Glomerular visceral epithelial cell (primary cell): ENCODE measurements at regions not wholly inside any gene's neighbourhood (a gene's known extent, or its start where the extent isn't known, plus 50 kb on each side); places are given as distances from the start of the nearest gene placed in this dataset.
A peak's percentile ranks its signal among the peaks of the same experiment; 100 is the strongest.
"Not testable (repeated sequence)": the region's sequence is repeated elsewhere in the genome, so short reads cannot be mapped to it uniquely, and the experiment has no call there.

Source experiments
- DNase-seq: peaks from one replicate; pipeline ENCODE4 v3.0.0-alpha.2; 2016; ENCODE audit errors: extremely low spot score

DNA sequence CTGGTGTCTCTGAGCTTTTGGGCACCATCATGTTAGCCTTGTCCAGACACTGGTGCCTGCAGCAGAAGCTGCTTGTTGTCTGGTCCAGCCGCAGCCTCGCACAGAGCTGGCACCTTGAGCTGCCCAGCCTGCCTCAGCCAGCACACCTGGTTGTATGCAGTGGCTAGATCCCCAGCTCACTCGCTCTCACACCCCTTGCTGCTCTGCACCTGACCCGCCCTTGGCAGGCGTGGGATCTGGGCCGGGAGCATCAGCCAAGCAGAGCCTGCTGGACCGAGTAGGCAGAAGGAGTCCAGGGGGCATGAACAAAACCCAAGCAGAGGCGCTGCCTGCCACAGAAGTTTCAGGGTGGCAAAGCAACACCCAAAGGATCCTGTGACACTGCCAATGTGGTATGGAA is 79.7 kb upstream of the ITGB1 start:
- no peak for DNase-seq

DNA sequence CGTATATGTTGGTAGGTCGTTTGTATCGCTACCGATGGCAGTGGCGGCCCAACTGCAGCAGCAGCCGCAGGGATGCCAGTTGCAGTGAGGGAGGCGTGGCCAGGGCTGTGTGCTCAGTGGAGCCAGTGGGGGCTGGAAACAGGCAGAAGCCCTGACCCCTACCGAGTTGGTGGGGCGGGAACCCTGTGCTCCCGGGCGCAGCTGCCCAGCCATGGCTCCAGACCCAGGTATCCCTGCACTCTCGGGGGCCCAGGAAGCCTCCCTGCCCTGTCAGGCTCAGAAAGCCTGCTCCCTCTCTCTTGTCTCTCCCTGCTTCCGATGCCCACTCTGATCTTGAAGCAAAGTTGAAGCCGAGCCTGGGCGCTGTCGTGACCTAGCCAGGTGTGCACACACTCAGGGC is 78.6 kb upstream of the ITGB1 start:
- DNase-seq = no peak

DNA sequence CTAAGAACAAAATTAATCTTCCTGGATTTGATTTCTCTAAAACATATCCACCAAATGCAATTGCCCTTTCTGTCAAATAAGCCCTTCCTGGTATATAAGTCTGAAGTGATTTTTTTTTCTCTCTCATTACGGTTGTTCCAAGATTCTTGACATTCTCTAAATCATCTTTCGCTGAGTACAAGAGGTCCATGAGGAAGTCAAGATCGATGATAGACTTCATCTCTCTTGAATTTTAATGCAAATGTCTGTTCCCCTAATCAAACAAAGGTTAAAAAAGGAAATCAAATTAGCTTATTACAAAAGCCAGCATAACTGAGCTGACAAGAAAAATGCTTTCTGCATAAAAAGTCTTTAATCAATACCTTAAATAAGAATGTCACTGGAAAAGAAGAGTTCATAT is 77.4 kb upstream of the ITGB1 start:
- no peak for DNase-seq

DNA sequence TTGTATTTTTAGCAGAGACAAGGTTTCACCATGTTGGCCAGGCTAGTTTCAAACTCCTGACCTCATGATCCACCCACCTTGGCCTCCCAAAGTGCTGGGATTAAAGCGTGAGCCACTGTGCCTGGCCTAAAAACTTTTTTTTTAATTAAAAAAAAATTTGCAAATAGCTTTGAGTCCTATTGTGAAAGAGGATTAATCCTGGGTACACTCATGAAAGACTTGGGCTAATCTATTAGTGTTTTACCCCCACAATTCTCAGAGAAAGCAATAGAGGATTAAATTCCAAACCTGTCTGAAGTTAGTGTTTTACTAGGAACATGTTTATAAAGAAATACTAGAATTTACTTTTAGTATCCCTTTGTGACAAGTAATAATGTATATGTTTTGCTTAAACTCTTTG is 76.9 kb upstream of the ITGB1 start:
- DNase-seq = no peak

DNA sequence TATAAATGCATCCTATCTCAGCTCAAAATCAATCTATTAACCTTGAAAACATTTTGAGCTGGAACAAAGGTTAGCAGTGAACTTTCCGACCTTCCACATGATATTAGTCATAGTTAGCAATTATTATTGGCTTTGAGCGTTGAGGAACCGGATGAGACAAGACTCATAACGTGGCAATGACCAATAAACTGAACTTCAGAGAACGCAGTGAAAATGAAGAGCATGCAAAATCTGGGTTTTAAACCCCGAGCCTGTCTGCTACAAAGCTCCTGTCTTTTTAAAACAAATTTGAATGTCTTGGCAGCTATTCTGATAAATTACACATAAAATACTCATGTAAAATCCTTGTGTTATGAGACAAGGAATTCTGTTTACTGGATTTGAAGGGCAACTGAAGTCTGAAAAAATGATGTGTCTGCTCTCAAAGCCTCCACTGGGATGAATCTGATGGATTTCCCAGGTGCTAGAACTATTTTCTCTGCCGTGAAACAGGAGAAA is 74.7 kb upstream of the ITGB1 start:
- DNase-seq = peak; percentile 22

DNA sequence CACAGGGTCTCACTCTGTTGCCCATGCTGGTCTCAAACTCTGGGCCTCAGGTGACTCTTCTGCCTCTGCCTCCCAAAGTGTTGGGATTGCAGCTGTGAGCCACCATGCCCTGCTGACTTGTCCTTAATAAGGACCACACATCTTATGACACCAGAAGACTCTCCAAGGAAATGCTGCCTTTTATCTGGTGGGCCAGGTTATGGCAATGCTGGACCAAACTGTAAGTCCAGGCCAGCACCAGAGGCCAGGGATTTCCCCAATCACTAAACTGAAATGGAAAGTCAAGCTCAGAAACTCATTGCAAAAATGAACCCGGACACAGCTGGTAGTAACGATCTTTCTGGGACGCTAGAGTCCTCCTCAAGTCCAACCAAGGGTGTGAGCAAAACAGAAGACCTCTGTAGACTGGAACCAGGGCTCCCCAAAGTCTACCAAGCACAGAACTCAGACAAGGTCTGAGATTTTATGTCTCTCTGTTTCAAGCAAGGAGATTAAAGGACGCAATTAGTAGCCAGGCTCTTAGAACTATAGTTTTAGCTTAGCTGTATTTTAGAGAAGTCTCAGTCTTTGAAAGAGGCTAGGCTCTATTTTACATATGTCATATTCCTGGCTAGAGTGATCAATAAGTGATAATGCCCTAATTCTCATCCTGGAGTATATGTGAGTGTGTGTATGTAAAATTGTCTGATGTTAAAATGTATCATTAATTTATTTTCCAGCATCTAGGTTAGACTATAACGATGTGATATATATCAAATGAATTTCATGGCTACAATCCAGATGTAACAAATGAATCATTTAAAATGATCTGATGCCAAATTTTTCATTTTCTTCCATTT is 74.0 kb upstream of the ITGB1 start:
- no peak for DNase-seq

DNA sequence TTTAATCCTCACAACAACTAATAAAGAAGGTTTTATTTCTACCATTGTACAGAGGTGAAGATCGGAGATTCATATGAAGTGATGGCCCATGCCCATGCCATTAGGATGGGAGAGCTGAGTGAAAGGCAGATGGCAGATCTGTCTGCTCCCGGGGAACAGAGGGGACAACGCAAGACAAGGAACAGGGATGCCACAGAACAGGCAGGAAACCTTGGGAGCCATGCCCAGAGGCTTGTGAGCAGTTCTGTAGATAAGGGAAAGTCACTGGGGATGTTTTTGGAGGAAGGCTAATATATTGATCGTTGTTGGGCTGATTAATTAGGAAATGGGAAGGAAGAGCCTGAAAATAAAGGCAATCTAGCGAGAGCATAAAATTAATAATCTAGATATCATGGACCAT is 73.1 kb upstream of the ITGB1 start:
- no peak for DNase-seq

DNA sequence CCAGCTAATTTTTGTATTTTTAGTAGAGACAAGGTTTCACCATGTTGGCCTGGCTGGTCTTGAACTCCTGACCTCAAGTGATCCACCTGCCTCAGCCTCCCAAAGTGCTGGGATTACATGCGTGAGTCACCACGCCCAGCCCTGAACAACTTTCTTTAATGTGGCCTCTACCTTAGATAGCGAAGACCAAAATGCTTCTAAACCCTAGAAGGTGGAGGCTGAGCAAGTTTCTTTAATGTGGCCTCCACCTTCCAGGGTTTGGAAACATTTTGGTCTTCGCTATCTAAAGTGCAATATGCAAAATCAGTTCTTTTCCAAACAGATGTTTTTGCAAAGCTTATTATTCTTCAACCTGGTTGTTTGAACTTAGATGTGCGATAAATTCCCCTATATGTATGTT is 70.5 kb upstream of the ITGB1 start:
- not testable (repeated sequence) for DNase-seq

DNA sequence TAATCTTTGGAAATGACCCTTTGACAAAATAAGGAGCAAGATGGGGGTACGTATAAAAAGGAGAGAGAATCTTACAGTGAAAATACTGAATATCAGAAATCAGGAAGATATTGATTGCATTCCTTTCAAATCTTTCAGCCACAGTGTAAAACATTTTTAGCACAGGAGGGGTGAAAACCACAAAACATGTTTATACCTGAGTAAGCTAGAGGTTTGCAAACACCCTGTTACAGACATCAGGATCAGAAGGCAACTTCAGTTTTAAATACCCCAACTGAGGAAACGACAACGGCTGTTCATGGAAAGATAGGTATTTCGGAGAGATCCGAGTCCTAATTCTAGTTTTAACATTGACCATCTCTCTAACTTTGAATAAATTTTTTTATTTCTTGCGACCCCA is 69.1 kb upstream of the ITGB1 start:
- no peak for DNase-seq

DNA sequence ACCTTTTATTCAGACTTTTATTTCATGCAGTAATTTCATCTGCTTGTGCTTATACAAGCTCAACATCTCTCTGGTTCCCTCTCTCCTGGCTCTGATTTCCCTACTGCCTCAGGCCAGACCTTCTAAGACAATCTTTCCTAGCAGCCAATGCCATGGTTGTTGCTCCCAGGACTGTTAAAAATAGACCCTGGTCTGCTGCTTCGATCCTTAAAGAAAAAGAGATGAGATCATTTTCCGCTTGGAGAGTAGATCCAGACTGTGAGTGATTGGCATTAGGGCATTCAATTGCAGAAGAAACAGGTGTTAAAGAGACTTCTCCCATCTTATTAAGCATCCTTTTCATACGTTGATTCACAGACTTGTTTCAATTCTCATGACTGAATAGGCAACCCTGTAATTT is 68.4 kb upstream of the ITGB1 start:
- DNase-seq = no peak

DNA sequence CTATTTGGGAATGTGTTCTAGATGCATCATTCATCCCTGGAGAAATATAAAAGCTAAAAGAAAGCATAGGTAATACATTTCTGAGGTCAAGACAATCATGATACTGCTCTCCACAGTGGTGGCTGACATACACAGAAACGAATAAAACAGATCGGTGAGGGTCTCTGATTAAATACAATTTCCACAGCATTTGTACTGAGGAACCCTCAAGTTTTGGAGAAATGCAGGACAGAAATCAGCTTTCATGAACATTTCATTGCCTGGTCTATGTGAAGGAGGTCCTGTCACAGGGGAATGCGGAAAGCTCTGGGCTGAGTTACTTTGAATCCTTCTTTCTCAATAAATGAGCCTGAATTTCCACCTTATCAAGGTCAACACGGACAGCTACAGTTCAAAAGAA is 67.9 kb upstream of the ITGB1 start:
- no peak for DNase-seq

DNA sequence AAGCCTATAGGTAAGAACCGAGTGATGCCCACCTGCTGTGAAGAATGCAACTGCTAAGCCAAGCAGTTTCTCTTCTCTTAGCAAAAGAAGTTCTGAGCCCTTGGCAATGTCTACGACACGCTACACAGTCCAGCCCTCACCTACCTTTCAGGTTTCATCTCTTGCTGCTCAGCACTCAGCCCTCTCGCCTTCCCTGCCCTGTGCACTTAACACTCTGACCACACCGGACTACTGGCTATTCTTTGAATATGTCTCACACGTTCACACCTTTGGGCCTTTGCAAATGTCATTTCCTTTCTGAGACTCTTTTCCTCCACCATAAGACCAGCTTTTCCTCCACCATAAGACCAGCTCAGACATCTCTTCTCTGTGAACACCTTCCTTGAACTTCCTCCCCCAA is 67.0 kb upstream of the ITGB1 start:
- DNase-seq = no peak

DNA sequence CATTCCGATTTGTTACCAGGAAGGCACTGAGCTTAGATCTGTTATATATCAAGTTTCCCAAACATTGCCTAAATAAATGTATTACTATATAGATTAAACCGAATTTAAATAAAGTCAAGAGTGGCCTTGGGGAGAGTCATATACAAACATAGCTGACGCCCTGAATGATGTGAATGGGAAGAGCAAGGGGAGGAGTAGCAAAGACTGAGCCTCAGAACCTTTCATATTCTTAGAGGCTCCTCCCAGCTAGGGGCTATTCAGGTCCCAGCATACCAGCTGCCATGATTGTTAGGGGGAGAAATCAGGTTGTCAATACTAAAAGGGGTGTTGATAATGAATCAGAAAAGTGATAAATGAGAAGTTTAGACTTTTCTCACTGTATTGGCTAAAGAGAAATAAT is 64.7 kb upstream of the ITGB1 start:
- no peak for DNase-seq

DNA sequence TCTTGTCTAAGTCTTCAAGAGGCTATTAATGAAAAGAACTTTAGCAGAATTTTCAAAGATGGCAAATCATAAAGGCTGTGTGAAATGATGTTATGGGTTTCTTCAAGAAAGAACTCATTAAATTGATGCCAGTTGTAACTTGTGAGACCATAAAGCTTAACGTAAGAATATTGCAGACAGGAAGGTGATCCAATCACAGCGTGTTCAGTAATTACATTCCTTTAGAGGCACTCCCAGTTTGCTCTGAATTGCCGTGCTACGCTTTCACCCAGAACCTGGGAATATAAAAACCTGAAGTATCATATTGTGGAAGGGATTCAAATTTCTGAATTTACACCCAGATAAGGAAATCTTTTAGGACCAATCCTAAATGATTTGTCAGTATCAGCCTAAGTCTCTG is 64.1 kb upstream of the ITGB1 start:
- no peak for DNase-seq

DNA sequence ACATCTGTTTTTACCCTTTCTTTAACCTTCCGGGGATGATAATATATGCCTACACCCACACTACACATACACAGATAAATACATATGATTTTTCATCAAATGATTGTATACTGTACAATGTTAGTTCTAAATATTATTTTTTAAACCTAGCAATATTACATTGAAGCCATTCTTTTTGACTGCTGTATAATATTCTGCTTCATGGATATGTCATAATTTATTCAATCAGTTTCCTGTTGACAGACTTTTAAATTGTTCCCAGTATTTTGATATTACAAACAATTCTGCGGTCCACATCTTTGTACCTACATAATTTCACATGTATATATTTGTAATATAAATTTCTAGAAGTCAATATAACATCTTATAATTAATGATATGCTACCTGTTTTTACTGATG is 59.0 kb upstream of the ITGB1 start:
- no peak for DNase-seq

DNA sequence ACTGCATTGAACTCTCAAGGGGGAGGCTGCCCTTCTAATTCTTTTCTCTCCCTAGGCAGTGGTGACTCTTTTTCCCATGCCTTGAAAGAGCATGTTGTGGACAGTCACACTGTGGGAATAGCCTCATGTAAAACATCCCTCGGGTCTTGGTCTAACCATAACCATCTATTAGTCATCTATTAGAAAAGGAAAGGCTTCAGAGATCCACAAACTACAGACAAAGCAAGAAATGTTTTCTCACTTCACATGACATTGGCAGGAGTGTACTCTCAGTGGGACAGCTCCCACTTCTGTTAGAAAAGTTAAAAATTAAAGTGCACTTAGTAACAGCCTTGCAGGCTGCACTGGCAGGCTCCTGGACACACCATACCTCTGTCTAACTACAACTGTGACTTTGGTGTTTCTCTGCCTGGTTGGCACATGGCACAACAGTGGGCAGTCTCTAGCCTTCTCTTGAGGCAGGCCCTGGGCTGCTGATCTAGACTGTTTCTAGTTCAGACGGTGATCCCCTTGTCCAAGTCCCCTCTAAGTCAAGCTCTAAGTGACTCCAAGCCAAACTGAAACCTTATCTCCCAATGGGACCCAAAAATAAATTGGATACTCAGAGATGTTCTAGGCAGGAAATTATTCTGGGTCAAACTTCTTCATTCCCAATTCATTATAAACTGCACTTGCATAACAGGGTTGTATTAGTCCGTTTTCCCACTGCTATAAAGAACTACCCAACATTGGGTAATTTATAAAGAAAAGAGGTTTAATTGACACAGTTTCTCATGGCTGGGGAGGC is 57.9 kb upstream of the ITGB1 start:
- peak; percentile 80 for DNase-seq

DNA sequence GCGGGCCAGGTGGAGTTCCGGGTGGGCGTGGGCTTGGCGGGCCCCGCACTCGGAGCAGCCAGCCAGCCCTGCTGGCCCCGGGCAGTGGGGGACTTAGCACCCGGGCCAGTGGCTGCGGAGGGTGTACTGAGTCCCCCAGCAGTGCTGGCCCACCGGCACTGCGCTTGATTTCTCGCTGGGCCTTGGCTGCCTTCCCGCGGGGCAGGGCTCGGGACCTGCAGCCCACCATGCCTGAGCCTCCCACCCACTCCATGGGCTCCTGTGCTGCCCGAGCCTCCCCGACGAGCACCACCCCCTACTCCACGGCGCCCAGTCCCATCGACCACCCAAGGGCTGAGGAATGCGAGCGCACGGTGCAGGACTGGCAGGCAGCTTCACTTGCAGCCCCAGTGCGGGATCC is 55.3 kb upstream of the ITGB1 start:
- not testable (repeated sequence) for DNase-seq

DNA sequence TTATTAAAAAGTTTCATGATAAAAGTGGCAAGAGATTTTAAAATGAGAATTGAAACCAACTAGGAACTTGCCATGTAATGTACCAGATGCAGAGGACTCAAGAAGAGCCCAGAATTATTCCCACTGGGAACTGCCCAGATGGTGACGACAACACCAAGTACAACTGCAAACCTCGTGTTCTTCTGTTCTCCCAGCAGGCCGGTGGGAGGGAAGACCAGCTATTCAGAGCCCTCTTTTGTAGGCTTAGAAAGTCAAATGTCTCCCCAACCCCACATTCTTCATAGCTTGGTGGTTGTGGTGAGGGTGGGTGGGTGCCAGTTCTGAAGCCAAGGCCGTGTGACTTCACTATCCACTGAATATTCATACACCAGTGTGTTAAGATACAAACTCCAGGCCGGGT is 54.3 kb upstream of the ITGB1 start:
- DNase-seq = no peak

DNA sequence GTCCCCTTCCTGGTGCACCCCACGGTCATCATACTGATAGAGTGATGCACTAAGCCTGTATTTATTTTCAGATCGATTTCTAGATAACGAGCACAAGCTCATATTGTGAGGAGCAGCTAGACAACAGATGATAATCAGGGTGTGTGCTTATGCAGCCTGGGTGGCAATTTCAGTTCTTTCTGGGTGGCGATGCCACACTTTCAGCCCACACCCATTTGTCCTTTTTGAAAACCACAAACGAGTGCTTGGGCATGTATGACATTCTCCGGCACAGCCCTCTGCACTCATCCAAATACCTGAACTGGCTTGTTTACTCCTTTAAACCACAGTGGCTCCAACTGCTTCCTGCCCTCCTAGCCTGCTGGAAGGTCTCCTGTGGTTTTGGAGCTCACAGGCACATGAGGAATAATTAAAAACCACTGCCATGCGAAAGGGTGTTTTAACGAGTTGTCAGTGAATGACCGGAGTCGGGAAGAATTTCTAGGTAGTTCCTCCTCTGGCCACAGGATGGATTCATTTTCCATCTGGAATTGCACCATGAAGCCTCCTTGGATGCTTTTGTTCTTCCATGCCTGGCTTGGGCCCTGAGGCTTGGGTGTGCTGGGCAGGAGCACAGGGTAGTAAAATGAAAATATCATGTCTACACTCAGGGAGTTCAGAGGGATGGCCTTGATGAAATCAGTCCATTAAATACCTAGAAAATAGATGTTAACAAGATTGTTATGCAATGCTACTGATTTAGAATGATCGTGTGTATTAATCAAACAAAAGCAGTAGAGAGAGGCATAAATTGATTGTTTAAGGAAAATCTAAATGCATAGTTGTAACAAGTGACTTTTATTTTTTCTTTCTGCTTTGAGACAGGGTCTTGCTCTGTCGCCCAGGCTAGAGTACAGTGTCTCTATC is 52.4 kb upstream of the ITGB1 start:
- DNase-seq = peak; percentile 96

DNA sequence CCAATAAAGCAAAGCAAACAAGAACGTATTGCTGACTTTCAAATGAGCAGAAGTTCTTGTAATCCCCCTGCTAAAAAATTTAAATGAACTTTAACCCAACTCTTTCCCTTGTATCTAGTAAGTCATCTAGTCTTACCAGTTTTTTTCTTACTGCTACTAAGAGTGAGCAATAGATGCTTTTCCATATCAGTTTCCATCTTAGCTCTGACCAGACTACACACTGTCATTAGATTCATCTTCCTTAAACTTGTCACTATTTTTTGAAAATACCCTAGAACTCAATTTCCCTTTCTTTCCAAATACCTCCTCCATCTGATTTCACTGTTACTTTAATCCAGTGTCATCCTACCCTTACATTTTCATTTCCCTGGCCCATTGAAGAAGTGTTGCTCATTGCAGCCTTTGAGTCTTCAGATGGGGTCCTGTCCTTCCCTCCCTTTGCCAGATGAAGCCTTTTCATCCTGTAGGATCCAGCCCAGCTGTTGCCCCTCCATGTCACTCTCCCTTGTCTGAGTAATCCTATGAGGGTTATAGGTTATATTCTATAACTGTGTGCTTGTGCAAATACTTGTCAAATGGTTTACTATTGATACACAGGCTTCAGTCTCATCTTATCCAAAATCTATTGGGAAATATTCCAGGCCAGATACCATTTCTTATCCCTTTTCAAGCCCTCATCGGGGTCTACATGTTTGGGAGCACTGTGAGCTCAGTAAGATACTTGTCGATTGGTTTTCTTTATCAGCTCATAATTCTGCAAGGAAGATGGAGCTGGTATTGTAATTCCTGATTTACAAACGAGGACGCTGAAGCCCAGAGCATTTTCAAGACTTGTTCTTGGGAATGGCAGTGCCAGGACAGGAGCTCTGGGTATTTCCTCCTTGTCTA is 51.5 kb upstream of the ITGB1 start:
- DNase-seq = no peak
